ENCODE measurements at regions not wholly inside any gene's neighbourhood (a gene's known extent, or its start where the extent isn't known, plus 50 kb on each side); places are given as distances from the start of the nearest gene placed in this dataset.

GRCh38 chr7:4527988-4528636 is 154.0 kb upstream of the FOXK1 start:
- no peak for TF ChIP-seq CTCF (IDR thresholded peaks at IDR 0.05 in 8 of 11, conservative IDR thresholded peaks at IDR 0.05 in 3 of 11)
- TF ChIP-seq POLR2A (IDR thresholded peaks at IDR 0.05) = no peak
- no peak for TF ChIP-seq POLR2AphosphoS5 (IDR thresholded peaks at IDR 0.05)
